NB4 (cell line): ENCODE measurements at regions not wholly inside any gene's neighbourhood (a gene's known extent, or its start where the extent isn't known, plus 50 kb on each side); places are given as distances from the start of the nearest gene placed in this dataset.

Experiments
- DNase-seq: peaks from one replicate; pipeline ENCODE4 v3.0.0; 2010; ENCODE audit warnings: low read depth
- H3K4me3 ChIP-seq: one replicate; pipeline ENCODE4 v1.5.1; 2011; ENCODE audit warnings: mild to moderate bottlenecking, low read depth, low read length, moderate library complexity
- MYC ChIP-seq: IDR thresholded peaks from 2 replicates; pipeline ENCODE4 v1.6.1; 2011; ENCODE audit warnings: low read depth, low read length
- POLR2A ChIP-seq: IDR thresholded peaks from 2 replicates; pipeline ENCODE4 v1.6.1; 2011; ENCODE audit warnings: mild to moderate bottlenecking; ENCODE audit not compliant: insufficient read length; ENCODE audit errors: extremely low read depth
- TF ChIP-seq, protein P1 (sequence below): IDR thresholded peaks from 2 replicates; pipeline ENCODE4 v1.6.1; 2011; ENCODE audit warnings: low read depth, low read length
- TF ChIP-seq, protein P2 (sequence below): IDR thresholded peaks from one replicate; pipeline ENCODE4 v1.5.1; 2012; ENCODE audit warnings: low read depth, low read length

DNA sequence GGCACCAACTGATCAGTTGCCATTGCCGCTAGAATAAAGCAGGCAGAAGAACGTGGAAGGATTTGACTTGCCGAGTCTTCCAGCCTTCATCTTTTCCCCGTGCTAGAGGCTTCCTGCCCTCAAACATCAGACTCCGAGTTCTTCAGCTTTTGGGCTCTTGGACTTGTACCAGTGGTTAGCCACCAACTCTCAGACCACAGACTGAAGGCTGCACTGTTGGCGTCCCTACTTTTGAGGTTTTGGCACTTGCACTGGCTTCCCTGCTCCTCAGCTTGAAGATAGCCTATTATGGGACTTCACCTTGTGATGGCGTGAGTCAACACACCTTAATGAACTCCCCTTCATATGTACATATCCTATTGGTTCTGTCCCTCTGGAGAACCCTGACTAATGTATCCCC is 57.3 kb upstream of the KCND2 start:
- DNase-seq: no peak
- H3K4me3 ChIP-seq: no peak overlapping the region
- TF ChIP-seq, protein P1, sequence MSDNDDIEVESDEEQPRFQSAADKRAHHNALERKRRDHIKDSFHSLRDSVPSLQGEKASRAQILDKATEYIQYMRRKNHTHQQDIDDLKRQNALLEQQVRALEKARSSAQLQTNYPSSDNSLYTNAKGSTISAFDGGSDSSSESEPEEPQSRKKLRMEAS: no peak
- TF ChIP-seq MYC (no peak), POLR2A (no peak)
- TF ChIP-seq, protein P2, sequence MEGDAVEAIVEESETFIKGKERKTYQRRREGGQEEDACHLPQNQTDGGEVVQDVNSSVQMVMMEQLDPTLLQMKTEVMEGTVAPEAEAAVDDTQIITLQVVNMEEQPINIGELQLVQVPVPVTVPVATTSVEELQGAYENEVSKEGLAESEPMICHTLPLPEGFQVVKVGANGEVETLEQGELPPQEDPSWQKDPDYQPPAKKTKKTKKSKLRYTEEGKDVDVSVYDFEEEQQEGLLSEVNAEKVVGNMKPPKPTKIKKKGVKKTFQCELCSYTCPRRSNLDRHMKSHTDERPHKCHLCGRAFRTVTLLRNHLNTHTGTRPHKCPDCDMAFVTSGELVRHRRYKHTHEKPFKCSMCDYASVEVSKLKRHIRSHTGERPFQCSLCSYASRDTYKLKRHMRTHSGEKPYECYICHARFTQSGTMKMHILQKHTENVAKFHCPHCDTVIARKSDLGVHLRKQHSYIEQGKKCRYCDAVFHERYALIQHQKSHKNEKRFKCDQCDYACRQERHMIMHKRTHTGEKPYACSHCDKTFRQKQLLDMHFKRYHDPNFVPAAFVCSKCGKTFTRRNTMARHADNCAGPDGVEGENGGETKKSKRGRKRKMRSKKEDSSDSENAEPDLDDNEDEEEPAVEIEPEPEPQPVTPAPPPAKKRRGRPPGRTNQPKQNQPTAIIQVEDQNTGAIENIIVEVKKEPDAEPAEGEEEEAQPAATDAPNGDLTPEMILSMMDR: no peak

DNA sequence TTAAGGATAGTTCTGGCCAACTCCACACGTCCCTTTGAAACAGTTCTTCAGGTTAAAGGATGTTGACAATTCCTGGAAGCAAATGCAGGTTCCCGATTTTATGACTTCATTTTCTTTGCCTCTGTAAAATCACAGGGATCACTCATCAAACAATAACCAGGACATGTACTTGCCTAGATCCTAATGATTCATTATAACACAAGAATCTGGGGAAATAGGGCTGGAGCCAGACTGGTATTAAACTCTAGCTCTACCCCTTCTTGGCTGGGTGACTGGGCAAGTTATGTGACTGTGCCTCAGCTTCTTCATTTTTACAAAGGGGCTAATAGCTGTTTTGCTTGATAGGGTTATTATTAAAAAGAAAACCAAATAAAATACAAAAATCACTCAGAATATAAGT is 56.0 kb upstream of the KCND2 start:
- DNase-seq: no peak
- TF ChIP-seq MYC (no peak), POLR2A (no peak)
- TF ChIP-seq, protein P2: no peak
- TF ChIP-seq, protein P1: no peak
- no peak overlapping the region for H3K4me3 ChIP-seq

DNA sequence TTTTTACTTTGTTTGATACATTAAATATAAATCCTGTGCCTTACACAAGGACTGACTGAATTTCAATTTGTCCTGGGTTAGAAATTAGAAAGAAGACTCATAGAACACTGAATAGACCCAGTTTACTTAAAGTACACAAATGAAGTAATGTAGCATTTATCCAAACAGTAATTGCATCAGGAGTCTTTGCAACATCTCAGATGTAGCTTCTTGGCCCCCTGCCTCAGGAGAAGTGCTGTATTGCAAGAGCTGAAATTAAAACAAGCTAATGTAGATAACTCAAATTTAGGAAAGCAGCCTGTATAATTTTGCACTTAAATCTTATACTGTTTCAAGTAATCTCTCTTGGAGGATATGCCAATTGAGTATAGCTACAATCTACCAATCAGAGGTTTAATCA is 54.3 kb upstream of the KCND2 start:
- DNase-seq: no peak
- H3K4me3 ChIP-seq: no peak overlapping the region
- TF ChIP-seq, protein P2: no peak
- TF ChIP-seq MYC (no peak), POLR2A (no peak)
- TF ChIP-seq, protein P1: no peak

DNA sequence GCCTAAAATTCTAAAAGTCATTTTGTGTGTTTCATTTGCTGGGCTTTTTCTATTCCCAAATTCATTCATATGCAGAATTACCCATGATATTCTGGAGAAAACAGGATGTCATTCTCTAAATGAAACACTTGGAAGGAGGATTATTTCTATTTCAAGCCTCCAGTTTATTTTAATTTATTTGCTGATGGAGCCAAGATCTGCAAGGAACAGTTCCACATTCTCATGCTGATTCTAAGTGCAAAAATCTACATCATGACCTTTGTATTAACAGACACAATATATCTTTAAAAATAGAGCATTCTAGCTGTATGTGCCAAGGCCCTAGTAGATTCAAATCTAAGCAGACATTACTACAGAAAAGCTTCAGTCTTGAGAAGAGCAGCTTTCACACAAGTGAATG is 51.3 kb upstream of the KCND2 start:
- no peak for DNase-seq
- no peak overlapping the region for H3K4me3 ChIP-seq
- TF ChIP-seq, protein P2: no peak
- no peak for TF ChIP-seq MYC
- TF ChIP-seq, protein P1: no peak
- TF ChIP-seq POLR2A: no peak
